HepG2 (cell line): ENCODE measurements at regions not wholly inside any gene's neighbourhood (a gene's known extent, or its start where the extent isn't known, plus 50 kb on each side); places are given as distances from the start of the nearest gene placed in this dataset.

Experiments
- ATAC-seq: fragments of 200-7000 bp; cut with Tn5 transposase; 3 replicates; pipeline ENCODE4 v1.9.1; 2020; ENCODE audit warnings: mild to moderate bottlenecking, moderate library complexity
- BruUV-seq: library from RNA; stranded (reverse); fragments of 400-500 nt; replicated peaks from 2 replicates; lab custom pipeline; 2021; lab: Mats Ljungman, UMichigan
- CTCF ChIA-PET: fragments of 300-600 bp; formaldehyde crosslinking; extraction: SDS; loops from one replicate; lab custom pipeline; 2021; ENCODE audit warnings: low total read pairs, inconsistent platforms, low intra/inter-chr PET ratio; lab: Yijun Ruan, JAX
- POLR2A ChIA-PET: fragments of 350-600 bp; sonication (Branson Sonifier 250); formaldehyde crosslinking; loops from one replicate; lab custom pipeline; 2020; ENCODE audit warnings: antibody characterized with exemption, inconsistent platforms; lab: Yijun Ruan, JAX
- DNase-seq: peaks from one replicate; pipeline ENCODE4 v3.0.0-alpha.2; 2015; ENCODE audit warnings: low spot score
- FAIRE-seq: peaks from 3 replicates; lab custom pipeline; 2011; peaks lifted over from hg19 to GRCh38; lab: Jason Lieb, UNC
- H2AFZ ChIP-seq: one replicate; pipeline ENCODE4 v1.6.1; 2011; ENCODE audit warnings: low read length, inconsistent platforms
- H3K27ac ChIP-seq: fragments of 300-600 bp; 3 replicates; pipeline ENCODE4 v1.8.0; 2011; ENCODE audit warnings: mixed run types, mild to moderate bottlenecking, mixed read lengths, low read length, inconsistent platforms; ENCODE audit not compliant: insufficient read depth; ENCODE audit errors: extremely low read length
- H3K27me3 ChIP-seq, 2 experiments: fragments of 200-600 bp in 1 of 2; 2 replicates in 1 of 2; 3 replicates in 1 of 2; pipeline versions ENCODE4 v1.6.0 to v1.8.0; 2011; ENCODE audit warnings: low read length in 2 of 2, mild to moderate bottlenecking in 2 of 2, moderate library complexity in 2 of 2, inconsistent platforms in 1 of 2; ENCODE audit not compliant: insufficient read depth in 2 of 2, control insufficient read depth in 1 of 2
- H3K36me3 ChIP-seq, 2 experiments: fragments of 200-600 bp in 1 of 2; replicated peaks in 1 of 2; 2 replicates in 1 of 2; 3 replicates in 1 of 2; pipeline versions ENCODE4 v1.5.1 to v1.8.0; 2011; ENCODE audit warnings: low read length in 2 of 2, inconsistent platforms in 1 of 2; ENCODE audit not compliant: insufficient read depth in 2 of 2, control insufficient read depth in 1 of 2
- H3K4me1 ChIP-seq: 2 replicates; pipeline ENCODE4 v1.5.1; 2012; ENCODE audit warnings: low read length, inconsistent platforms; ENCODE audit not compliant: insufficient read depth
- H3K4me2 ChIP-seq: 2 replicates; pipeline ENCODE4 v1.6.0; 2011; ENCODE audit warnings: low read depth, low read length, inconsistent platforms
- H3K4me3 ChIP-seq, 3 experiments: fragments of 200-600 bp in 1 of 3; sonication (generic), shearing (Covaris generic) in 1 of 3; replicated peaks in 1 of 3; 2 replicates each; pipeline ENCODE4 v1.5.1; 2011 to 2016; ENCODE audit warnings: low read length in 3 of 3, inconsistent platforms in 2 of 3, low read depth in 2 of 3, mild to moderate bottlenecking in 2 of 3, control low read depth in 1 of 3, mixed read lengths in 1 of 3; ENCODE audit not compliant: insufficient read depth in 1 of 3
- H3K79me2 ChIP-seq: one replicate; pipeline ENCODE4 v1.6.1; 2011; ENCODE audit warnings: low read length, inconsistent platforms; ENCODE audit not compliant: insufficient read depth
- H3K9ac ChIP-seq: 2 replicates; pipeline ENCODE4 v1.6.0; 2011; ENCODE audit warnings: mild to moderate bottlenecking, low read depth, low read length, inconsistent platforms; ENCODE audit not compliant: insufficient read depth
- H3K9me3 ChIP-seq: 2 replicates; pipeline ENCODE4 v1.5.1; 2012; ENCODE audit warnings: mild to moderate bottlenecking, low read length
- H4K20me1 ChIP-seq: 2 replicates; pipeline ENCODE4 v1.6.0; 2011; ENCODE audit warnings: inconsistent platforms, mild to moderate bottlenecking, low read length, moderate library complexity; ENCODE audit not compliant: insufficient read depth
- AHR ChIP-seq: IDR thresholded peaks from 2 replicates; pipeline ENCODE4 v1.6.1; 2018; ENCODE audit warnings: missing genetic modification reagents, missing compliant biosample characterization
- ATAD3A ChIP-seq: sonication (generic); formaldehyde crosslinking; IDR thresholded peaks from 2 replicates; pipeline ENCODE4 v1.4.0; 2020; ENCODE audit warnings: missing genetic modification reagents
- GFI1 ChIP-seq: sonication (generic); formaldehyde crosslinking; IDR thresholded peaks from 2 replicates; pipeline ENCODE4 v1.5.0; 2020; ENCODE audit warnings: missing genetic modification reagents, mild to moderate bottlenecking, borderline replicate concordance
- HNF4A ChIP-seq: sonication (generic); formaldehyde crosslinking; IDR thresholded peaks from 2 replicates; pipeline ENCODE4 v1.4.0; 2020; ENCODE audit warnings: missing genetic modification reagents
- KMT2B ChIP-seq: IDR thresholded peaks from 2 replicates; pipeline ENCODE4 v1.6.1; 2016; ENCODE audit warnings: missing genetic modification reagents, missing compliant biosample characterization
- LBX2 ChIP-seq: sonication (generic); formaldehyde crosslinking; IDR thresholded peaks from 2 replicates; pipeline ENCODE4 v1.5.0; 2020; ENCODE audit warnings: missing genetic modification reagents, mild to moderate bottlenecking, borderline replicate concordance
- ONECUT2 ChIP-seq: sonication (generic); formaldehyde crosslinking; IDR thresholded peaks from 2 replicates; pipeline ENCODE4 v1.4.0; 2020; ENCODE audit warnings: missing genetic modification reagents
- SMAD1 ChIP-seq: sonication (generic); formaldehyde crosslinking; IDR thresholded peaks from 2 replicates; pipeline ENCODE4 v1.4.0; 2020; ENCODE audit warnings: missing genetic modification reagents, low read depth, mild to moderate bottlenecking, borderline replicate concordance
- ZNF335 ChIP-seq: sonication (generic); formaldehyde crosslinking; IDR thresholded peaks from 2 replicates; pipeline ENCODE4 v1.4.0; 2020; ENCODE audit warnings: missing genetic modification reagents
- ZNF652 ChIP-seq: IDR thresholded peaks from 2 replicates; pipeline ENCODE4 v1.6.1; 2016; ENCODE audit warnings: low read depth, borderline replicate concordance
- WGBS: methylation state at CpG from one replicate; pipeline ENCODE4 v1.1.6; 2017; ENCODE audit warnings: low lambda C conversion rate; 5-methylcytosine and 5-hydroxymethylcytosine counted together
- in situ Hi-C: cut with HindIII; loops from 2 replicates; pipeline ENCODE4 v1.10.0; 2017; ENCODE audit warnings: low pct_unique_long_range_greater_than_20kb; ENCODE audit not compliant: extremely low pct_ligation_motif_present
- intact Hi-C: fragments of 100-400 bp; cut with micrococcal nuclease; formaldehyde crosslinking; loops from one replicate; pipeline ENCODE4 v1.10.0; 2022; ENCODE audit not compliant: unreplicated experiment

- H4K20me1 ChIP-seq, result no peaks in the 10 kb centered on the region
- intact Hi-C loops, result loop anchor here (1.0 to 10.0 kb wide), 2 partner anchors 8 to 344 kb away; no protein-coding TSS in a partner anchor
- BruUV-seq, result no TSS peak
- no peak overlapping the region for H3K9ac ChIP-seq
- ChIA-PET CTCF (no interaction called here), POLR2A (no interaction called here)
- WGBS, result 63% methylated on average over 5 of the region's 5 CpGs
- peaks cover 7% of the 10 kb centered on the region for H3K4me1 ChIP-seq
- no peak overlapping the region for H2AFZ ChIP-seq
- H3K79me2 ChIP-seq, result no peaks in the 10 kb centered on the region
- in situ Hi-C loops, result no loop called here
- no peaks in the 10 kb centered on the region; a peak in 1 of 5 replicates for H3K27me3 ChIP-seq
- H3K9me3 ChIP-seq, result peaks cover 6% of the 10 kb centered on the region; the same call in 1 of the 2 replicates
- no peak overlapping the region for H3K4me3 ChIP-seq
- H3K36me3 ChIP-seq, result no peaks in the 10 kb centered on the region
- ATAC-seq (no peak), FAIRE-seq (no peak), DNase-seq (no peak)
- TF ChIP-seq HNF4A (CRISPR knock-in tag), result peak; percentile 24; the same call in 1 of the 2 replicates
- no peak for TF ChIP-seq ZNF652 (CRISPR knock-in tag)
- H3K4me2 ChIP-seq, result no peak overlapping the region
- H3K27ac ChIP-seq, result no peak overlapping the region
These were observed 357.0 kb upstream of the PIK3R1 start for GRCh38 chr5:67858471-67859031.

- POLR2A ChIA-PET, result no interaction called here
- no peak for TF ChIP-seq GFI1 (CRISPR knock-in tag)
- TF ChIP-seq ATAD3A, result no peak
- TF ChIP-seq LBX2 (CRISPR knock-in tag), result no peak
- no peak for TF ChIP-seq ZNF335 (CRISPR knock-in tag)
- TF ChIP-seq SMAD1 (CRISPR knock-in tag), result no peak
- TF ChIP-seq AHR (CRISPR knock-in tag), result no peak
- TF ChIP-seq ONECUT2 (CRISPR knock-in tag), result no peak
- TF ChIP-seq KMT2B (CRISPR knock-in tag), result no peak
- Histone ChIP-seq H3K27me3 (no peaks in the 10 kb centered on the region; a peak in 1 of 5 replicates), H3K4me1 (peaks cover 7% of the 10 kb centered on the region), H3K79me2 (no peaks in the 10 kb centered on the region), H3K4me3 (no peak overlapping the region), H3K9me3 (peaks cover 7% of the 10 kb centered on the region; the same call in 1 of the 2 replicates), H3K27ac (no peak overlapping the region), H3K9ac (no peak overlapping the region), H4K20me1 (no peaks in the 10 kb centered on the region), H3K36me3 (no peaks in the 10 kb centered on the region), H3K4me2 (no peak overlapping the region), H2AFZ (no peak overlapping the region)
- no peak for FAIRE-seq
- in situ Hi-C loops (no loop called here), intact Hi-C loops (loop anchor here (10.0 kb wide), 1 partner anchor 343 kb away; no protein-coding TSS in a partner anchor)
- no TSS peak for BruUV-seq
- DNase-seq, result no peak
- 96% methylated on average over 1 of the region's 1 CpG for WGBS
- no peak for ATAC-seq
- CTCF ChIA-PET, result no interaction called here
These were observed 358.1 kb upstream of the PIK3R1 start for GRCh38 chr5:67857502-67857901.
